ENCODE measurements at regions not wholly inside any gene's neighbourhood (a gene's known extent, or its start where the extent isn't known, plus 50 kb on each side); places are given as distances from the start of the nearest gene placed in this dataset.

- Histone ChIP-seq H3K27ac (no peak overlapping the region), H3K4me1 (no peaks in the 10 kb centered on the region), H3K4me3 (no peak overlapping the region), H3K36me3 (no peaks in the 10 kb centered on the region), H3K9me3 (no peaks in the 10 kb centered on the region), H3K27me3 (no peaks in the 10 kb centered on the region)
- no peak for DNase-seq
- intact Hi-C loops (cut with DNase I; ENCODE audit: low total_unique reads): no loop called here
- TF ChIP-seq POLR2A (IDR thresholded peaks at IDR 0.05) (no peak), CTCF (IDR thresholded peaks at IDR 0.05) (no peak)
Measured at GRCh38 chr15:79492065-79492464, 59.9 kb downstream of the MINAR1 start.

- Histone ChIP-seq H3K27ac (no peak overlapping the region), H3K4me1 (no peaks in the 10 kb centered on the region), H3K9me3 (no peaks in the 10 kb centered on the region), H3K4me3 (no peak overlapping the region), H3K27me3 (no peaks in the 10 kb centered on the region), H3K36me3 (no peaks in the 10 kb centered on the region)
- no peak for DNase-seq
- intact Hi-C loops (cut with DNase I; ENCODE audit: low total_unique reads): no loop called here
- TF ChIP-seq CTCF (IDR thresholded peaks at IDR 0.05) (no peak), POLR2A (IDR thresholded peaks at IDR 0.05) (no peak)
Measured at GRCh38 chr15:79494384-79494909, 62.3 kb downstream of the MINAR1 start.

GRCh38 chr15:79494963-79495755, 63.0 kb downstream of the MINAR1 start:
- Histone ChIP-seq H3K36me3 (no peaks in the 10 kb centered on the region), H3K27me3 (no peaks in the 10 kb centered on the region), H3K4me3 (no peak overlapping the region), H3K9me3 (no peaks in the 10 kb centered on the region), H3K27ac (no peak overlapping the region), H3K4me1 (no peaks in the 10 kb centered on the region)
- DNase-seq: no peak
- intact Hi-C loops (cut with DNase I; ENCODE audit: low total_unique reads): no loop called here
- TF ChIP-seq CTCF (IDR thresholded peaks at IDR 0.05) (no peak), POLR2A (IDR thresholded peaks at IDR 0.05) (no peak)

DNA sequence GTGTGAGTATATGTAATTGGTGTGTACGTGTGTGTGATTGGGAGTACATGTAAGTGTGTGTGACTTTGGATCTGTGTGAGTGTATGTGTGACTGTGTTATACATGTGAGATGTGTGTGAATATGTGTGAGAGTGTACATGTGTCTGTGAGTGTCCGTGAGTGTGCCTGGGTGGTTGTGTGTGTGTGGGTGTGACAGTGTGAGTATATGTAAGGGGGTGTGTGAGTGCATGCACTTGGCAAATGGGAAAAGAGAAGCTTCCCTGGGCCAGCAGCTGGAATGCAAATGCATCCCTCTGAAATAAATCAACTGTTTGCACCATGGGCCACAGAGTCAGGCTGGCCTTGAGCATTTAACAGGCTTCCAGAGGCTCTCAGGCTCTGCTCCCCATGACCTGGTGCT, 63.6 kb downstream of the MINAR1 start:
- H3K4me3 ChIP-seq: no peak overlapping the region
- TF ChIP-seq CTCF (IDR thresholded peaks at IDR 0.05) (no peak), POLR2A (IDR thresholded peaks at IDR 0.05) (no peak)
- H3K27me3 ChIP-seq: no peaks in the 10 kb centered on the region
- H3K4me1 ChIP-seq: no peaks in the 10 kb centered on the region
- intact Hi-C loops (cut with DNase I; ENCODE audit: low total_unique reads): no loop called here
- H3K9me3 ChIP-seq: no peaks in the 10 kb centered on the region
- no peaks in the 10 kb centered on the region for H3K36me3 ChIP-seq
- H3K27ac ChIP-seq: no peak overlapping the region
- no peak for DNase-seq

GRCh38 chr15:79496838-79497237, 64.7 kb downstream of the MINAR1 start:
- no peak overlapping the region for H3K4me3 ChIP-seq
- no peak for DNase-seq
- H3K27ac ChIP-seq: no peak overlapping the region
- H3K9me3 ChIP-seq: no peaks in the 10 kb centered on the region
- no peaks in the 10 kb centered on the region for H3K27me3 ChIP-seq
- intact Hi-C loops (cut with DNase I; ENCODE audit: low total_unique reads): no loop called here
- H3K36me3 ChIP-seq: no peaks in the 10 kb centered on the region
- no peaks in the 10 kb centered on the region for H3K4me1 ChIP-seq
- no peak for TF ChIP-seq POLR2A (IDR thresholded peaks at IDR 0.05)
- TF ChIP-seq CTCF (IDR thresholded peaks at IDR 0.05): no peak

Measured in uterus (tissue), 3 donors.